AG04450 (cell line): ENCODE measurements at regions not wholly inside any gene's neighbourhood (a gene's known extent, or its start where the extent isn't known, plus 50 kb on each side); places are given as distances from the start of the nearest gene placed in this dataset.

Source experiments
- CTCF ChIA-PET: fragments of 300-600, 350-600 bp; formaldehyde crosslinking; extraction: SDS; loops from one replicate; lab custom pipeline; 2022; ENCODE audit warnings: antibody characterized with exemption, inconsistent platforms; lab: Charles Lee
- POLR2A ChIA-PET: fragments of 350-600 bp; formaldehyde crosslinking; extraction: SDS; loops from one replicate; lab custom pipeline; 2021; ENCODE audit warnings: antibody characterized with exemption, inconsistent platforms; lab: Yijun Ruan, JAX
- DNase-seq: peaks from one replicate; pipeline ENCODE4 v3.0.0-alpha.2; 2011; ENCODE audit warnings: low read depth, low spot score
- H3K27ac ChIP-seq: one replicate; pipeline ENCODE4 v1.5.1; 2012; ENCODE audit warnings: low read depth, low read length, control low read depth
- H3K27me3 ChIP-seq: one replicate; pipeline ENCODE4 v1.6.0; 2012; ENCODE audit warnings: low read length; ENCODE audit not compliant: control insufficient read depth, insufficient read depth
- H3K4me3 ChIP-seq: 2 replicates; pipeline ENCODE4 v1.5.1; 2011; ENCODE audit warnings: mild to moderate bottlenecking, low read depth, low read length, control low read depth
- H3K9me3 ChIP-seq: 2 replicates; pipeline ENCODE4 v1.5.1; 2012; ENCODE audit warnings: low read length; ENCODE audit not compliant: control insufficient read depth, insufficient read depth
- CTCF ChIP-seq: IDR thresholded peaks from 2 replicates; pipeline ENCODE4 v1.5.1; 2011; ENCODE audit warnings: low read depth, low read length, control low read depth, inconsistent platforms

GRCh38 chr7:131236318-131236672 lies 91.4 kb upstream of the MKLN1 start:
- Histone ChIP-seq H3K9me3 (no peaks in the 10 kb centered on the region), H3K27me3 (no peaks in the 10 kb centered on the region), H3K27ac (peak overlapping the region; percentile 94), H3K4me3 (no peak overlapping the region)
- no peak for DNase-seq
- ChIA-PET POLR2A (interaction anchor here (0.8 to 1.1 kb wide), 3 partner anchors 10 to 129 kb away, joined by 3 to 5 read pairs (median 4); no protein-coding TSS in a partner anchor), CTCF (interaction anchor here (0.6 kb wide), 1 partner anchor 845 kb away, joined by 3 read pairs; no protein-coding TSS in a partner anchor)
- TF ChIP-seq CTCF = no peak

GRCh38 chr7:131238347-131238931 lies 89.2 kb upstream of the MKLN1 start:
- Histone ChIP-seq H3K27ac (no peak overlapping the region), H3K9me3 (no peaks in the 10 kb centered on the region), H3K27me3 (no peaks in the 10 kb centered on the region), H3K4me3 (no peak overlapping the region)
- ChIA-PET POLR2A (no interaction called here), CTCF (interaction anchor here (0.6 kb wide), 1 partner anchor 44 kb away, joined by 4 read pairs; no protein-coding TSS in a partner anchor)
- DNase-seq = no peak
- no peak for TF ChIP-seq CTCF

- no peaks in the 10 kb centered on the region for H3K27me3 ChIP-seq
- ChIA-PET CTCF (no interaction called here), POLR2A (no interaction called here)
- no peak overlapping the region for H3K27ac ChIP-seq
- no peak for DNase-seq
- TF ChIP-seq CTCF = no peak
- H3K4me3 ChIP-seq = no peak overlapping the region
- no peaks in the 10 kb centered on the region for H3K9me3 ChIP-seq
Measured at GRCh38 chr7:131241386-131241785, 86.3 kb upstream of the MKLN1 start.

DNA sequence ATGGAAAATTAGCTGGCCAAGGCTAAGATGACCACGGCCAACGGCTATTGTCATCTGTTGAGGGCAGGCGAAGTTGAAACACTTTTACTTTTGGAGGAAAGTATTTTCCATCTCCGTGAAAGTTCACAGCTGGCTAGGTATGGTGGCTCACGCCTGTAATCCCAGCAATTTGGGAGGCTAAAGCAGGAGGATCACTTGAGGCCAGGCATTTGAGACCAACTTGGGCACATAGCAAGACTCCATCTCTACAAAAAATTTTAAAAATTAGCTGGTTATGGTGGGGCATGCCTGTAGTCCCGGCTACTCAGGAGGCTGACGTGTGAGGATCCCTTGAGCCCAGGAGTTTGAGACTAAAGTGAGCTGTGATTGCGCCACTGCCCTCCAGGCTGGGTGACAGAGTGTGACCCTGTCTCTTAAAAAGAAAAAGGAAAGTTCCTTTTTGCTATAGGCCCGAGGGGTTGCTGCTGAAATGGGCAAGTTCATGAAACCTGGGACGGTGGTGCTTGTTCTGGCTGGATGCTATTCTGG lies 85.5 kb upstream of the MKLN1 start:
- ChIA-PET POLR2A (interaction anchor here (0.5 kb wide), 1 partner anchor 40 kb away, joined by 5 read pairs; no protein-coding TSS in a partner anchor), CTCF (no interaction called here)
- Histone ChIP-seq H3K27me3 (no peaks in the 10 kb centered on the region), H3K9me3 (no peaks in the 10 kb centered on the region), H3K4me3 (no peak overlapping the region), H3K27ac (no peak overlapping the region)
- no peak for TF ChIP-seq CTCF
- DNase-seq = no peak

GRCh38 chr7:131244259-131244852 lies 83.3 kb upstream of the MKLN1 start:
- CTCF ChIA-PET = interaction anchor here (0.6 to 0.8 kb wide), 2 partner anchors 37 to 54 kb away, joined by 3 read pairs; no protein-coding TSS in a partner anchor
- Histone ChIP-seq H3K9me3 (no peaks in the 10 kb centered on the region), H3K4me3 (no peak overlapping the region), H3K27ac (peak overlapping the region; percentile 53), H3K27me3 (no peaks in the 10 kb centered on the region)
- POLR2A ChIA-PET = interaction anchor here (0.6 kb wide), 2 partner anchors 9 kb away, joined by 3 to 5 read pairs; no protein-coding TSS in a partner anchor
- DNase-seq = peak; percentile 85
- TF ChIP-seq CTCF = no peak
